Transverse colon (tissue), 4 donors: ENCODE measurements at regions not wholly inside any gene's neighbourhood (a gene's known extent, or its start where the extent isn't known, plus 50 kb on each side); places are given as distances from the start of the nearest gene placed in this dataset.
"Not testable (repeated sequence)": the region's sequence is repeated elsewhere in the genome, so short reads cannot be mapped to it uniquely, and the experiment has no call there.

Source experiments
- DNase-seq: peaks from one replicate; pipeline ENCODE4 v3.0.0-alpha.2; 2019
- H3K27ac ChIP-seq, 4 donors: fragments of 200-600 bp; sonication (generic); 2 replicates each; pipeline ENCODE4 v1.5.1; 2016 to 2018; ENCODE audit warnings: inconsistent platforms in 4 of 4
- H3K27me3 ChIP-seq: fragments of 200-600 bp; sonication (generic); 2 replicates; pipeline ENCODE4 v1.5.1; 2017; ENCODE audit warnings: inconsistent platforms
- H3K36me3 ChIP-seq, 4 donors: fragments of 200-600 bp; sonication (generic); 2 replicates each; pipeline ENCODE4 v1.5.1; 2017 to 2019; ENCODE audit warnings: inconsistent platforms in 4 of 4
- H3K4me1 ChIP-seq, 4 donors: fragments of 200-600 bp; sonication (generic); 2 replicates each; pipeline ENCODE4 v1.5.1; 2017 to 2020; ENCODE audit warnings: inconsistent platforms in 4 of 4
- H3K4me3 ChIP-seq, 4 donors: fragments of 200-600 bp; sonication (generic); 1 replicate in 1 of 4; 2 replicates in 3 of 4; pipeline versions ENCODE4 v1.5.1 to v1.6.1; 2017 to 2019; ENCODE audit warnings: inconsistent platforms in 4 of 4
- H3K9me3 ChIP-seq, 2 donors: fragments of 200-600 bp; sonication (generic); 2 replicates each; pipeline ENCODE4 v1.5.1; 2017 to 2019; ENCODE audit warnings: inconsistent platforms in 2 of 2
- CTCF ChIP-seq, 5 experiments: fragments of 200-600 bp in 3 of 5; fragments of 450-650 bp in 2 of 5; sonication (generic) in 3 of 5; IDR thresholded peaks; 1 replicate in 2 of 5; 2 replicates in 3 of 5; pipeline ENCODE4 v1.5.1; 2016 to 2017; ENCODE audit warnings: antibody characterized with exemption in 5 of 5, inconsistent platforms in 3 of 5, mild to moderate bottlenecking in 2 of 5, moderate library complexity in 1 of 5
- EP300 ChIP-seq: sonication (generic); formaldehyde crosslinking; IDR thresholded peaks from one replicate; pipeline ENCODE4 v1.6.1; 2017; ENCODE audit warnings: antibody characterized with exemption, low read depth
- POLR2A ChIP-seq: fragments of 450-650 bp; IDR thresholded peaks from one replicate; pipeline ENCODE4 v1.6.1; 2016; ENCODE audit warnings: antibody characterized with exemption, mild to moderate bottlenecking, moderate library complexity
- POLR2AphosphoS5 ChIP-seq, 3 donors: sonication (generic); formaldehyde crosslinking; IDR thresholded peaks; one replicate each; pipeline ENCODE4 v1.6.1; 2016; ENCODE audit warnings: antibody characterized with exemption in 3 of 3
- WGBS, 2 donors: methylation state at CpG; one replicate each; pipeline ENCODE4 v1.1.5; 2018; ENCODE audit warnings: low coverage in 1 of 2; 5-methylcytosine and 5-hydroxymethylcytosine counted together
- in situ Hi-C, 4 donors: fragments of 200-750 bp; cut with MboI; loops; one replicate each; pipeline versions ENCODE4 v1.15.0 to v1.15.1; 2017; ENCODE audit warnings: low sequenced_read_pairs in 3 of 4, low pct_ligation_motif_present in 1 of 4, low pct_unique_long_range_greater_than_20kb in 1 of 4
- intact Hi-C: fragments of 100-400 bp; cut with DNase I; formaldehyde crosslinking; loops from one replicate; pipeline ENCODE4 v1.15.1; 2023; ENCODE audit warnings: low total_unique reads

GRCh38 chrY:9260426-9260825 is 76.8 kb upstream of the TSPY4 start:
- H3K27ac ChIP-seq = no peak overlapping the region
- TF ChIP-seq CTCF (IDR thresholded peaks at IDR 0.05) (no peak), POLR2AphosphoS5 (IDR thresholded peaks at IDR 0.05) (no peak), EP300 (no peak), POLR2A (no peak)
- DNase-seq = no peak
- no peaks in the 10 kb centered on the region for H3K27me3 ChIP-seq
- no peaks in the 10 kb centered on the region for H3K36me3 ChIP-seq
- no peak overlapping the region for H3K4me3 ChIP-seq
- no peaks in the 10 kb centered on the region for H3K4me1 ChIP-seq
- no CpG with 5 or more reads among the region's 4 CpGs for WGBS, 2 donors
- intact Hi-C loops = no loop called here
- H3K9me3 ChIP-seq = no peaks in the 10 kb centered on the region
- in situ Hi-C loops = no loop called here

GRCh38 chrY:9265551-9265950 is 71.7 kb upstream of the TSPY4 start:
- Histone ChIP-seq H3K36me3 (no peaks in the 10 kb centered on the region), H3K9me3 (no peaks in the 10 kb centered on the region), H3K27ac (no peak overlapping the region), H3K4me3 (no peak overlapping the region), H3K4me1 (no peaks in the 10 kb centered on the region), H3K27me3 (no peaks in the 10 kb centered on the region)
- intact Hi-C loops = no loop called here
- TF ChIP-seq POLR2A (no peak), POLR2AphosphoS5 (IDR thresholded peaks at IDR 0.05) (no peak), CTCF (IDR thresholded peaks at IDR 0.05) (no peak), EP300 (no peak)
- DNase-seq = no peak
- no CpG with 5 or more reads among the region's 3 CpGs for WGBS, 2 donors
- in situ Hi-C loops = no loop called here

- H3K4me1 ChIP-seq, intact Hi-C loops, H3K27me3 ChIP-seq, H3K9me3 ChIP-seq, H3K27ac ChIP-seq, H3K4me3 ChIP-seq, in situ Hi-C loops, DNase-seq, H3K36me3 ChIP-seq: not testable (repeated sequence)
- WGBS, 2 donors = no CpG with 5 or more reads among the region's 3 CpGs
These were observed 66.9 kb upstream of the TSPY4 start for GRCh38 chrY:9270351-9270750.

GRCh38 chrY:9272847-9273246 is 64.4 kb upstream of the TSPY4 start:
- H3K9me3 ChIP-seq, H3K36me3 ChIP-seq, in situ Hi-C loops, H3K27me3 ChIP-seq, intact Hi-C loops, H3K4me3 ChIP-seq, H3K4me1 ChIP-seq, H3K27ac ChIP-seq, DNase-seq: not testable (repeated sequence)
- no CpG with 5 or more reads among the region's 6 CpGs for WGBS, 2 donors

GRCh38 chrY:9278842-9279241 is 58.4 kb upstream of the TSPY4 start:
- no CpG with 5 or more reads among the region's 7 CpGs for WGBS, 2 donors
- H3K27me3 ChIP-seq, in situ Hi-C loops, intact Hi-C loops, H3K4me3 ChIP-seq, H3K9me3 ChIP-seq, H3K27ac ChIP-seq, H3K4me1 ChIP-seq, DNase-seq, H3K36me3 ChIP-seq: not testable (repeated sequence)
